Chondrocyte (in vitro differentiated cells): ENCODE measurements at regions not wholly inside any gene's neighbourhood (a gene's known extent, or its start where the extent isn't known, plus 50 kb on each side); places are given as distances from the start of the nearest gene placed in this dataset.
A peak's percentile ranks its signal among the peaks of the same experiment; 100 is the strongest.

ENCODE experiments used
- DNase-seq: peaks from one replicate; pipeline ENCODE4 v3.0.0; 2021; ENCODE audit warnings: mixed read lengths, low spot score
- H3K27ac Mint-ChIP-seq: one replicate; pipeline ENCODE4 v1.8.0; 2021; ENCODE audit warnings: mild to moderate bottlenecking, moderate library complexity, mixed read lengths; ENCODE audit not compliant: unreplicated experiment
- H3K27me3 Mint-ChIP-seq: 2 replicates; pipeline ENCODE4 v1.8.0; 2021; ENCODE audit warnings: low read depth, mixed read lengths
- H3K36me3 Mint-ChIP-seq: 2 replicates; pipeline ENCODE4 v1.8.0; 2021; ENCODE audit warnings: low read depth, mixed read lengths
- H3K4me1 Mint-ChIP-seq: 2 replicates; pipeline ENCODE4 v1.8.0; 2021; ENCODE audit warnings: low read depth, mild to moderate bottlenecking, mixed read lengths
- H3K4me3 Mint-ChIP-seq: one replicate; pipeline ENCODE4 v1.8.0; 2021; ENCODE audit warnings: mild to moderate bottlenecking, moderate library complexity, mixed read lengths; ENCODE audit not compliant: unreplicated experiment
- H3K9me3 Mint-ChIP-seq: 2 replicates; pipeline ENCODE4 v1.8.0; 2021; ENCODE audit warnings: low read depth, mixed read lengths
- TF ChIP-seq, protein P1 (sequence below): fragments of 200-600 bp; sonication (generic); IDR thresholded peaks from 2 replicates; pipeline ENCODE4 v1.5.0; 2021; ENCODE audit warnings: antibody characterized with exemption, mild to moderate bottlenecking, moderate library complexity

DNA sequence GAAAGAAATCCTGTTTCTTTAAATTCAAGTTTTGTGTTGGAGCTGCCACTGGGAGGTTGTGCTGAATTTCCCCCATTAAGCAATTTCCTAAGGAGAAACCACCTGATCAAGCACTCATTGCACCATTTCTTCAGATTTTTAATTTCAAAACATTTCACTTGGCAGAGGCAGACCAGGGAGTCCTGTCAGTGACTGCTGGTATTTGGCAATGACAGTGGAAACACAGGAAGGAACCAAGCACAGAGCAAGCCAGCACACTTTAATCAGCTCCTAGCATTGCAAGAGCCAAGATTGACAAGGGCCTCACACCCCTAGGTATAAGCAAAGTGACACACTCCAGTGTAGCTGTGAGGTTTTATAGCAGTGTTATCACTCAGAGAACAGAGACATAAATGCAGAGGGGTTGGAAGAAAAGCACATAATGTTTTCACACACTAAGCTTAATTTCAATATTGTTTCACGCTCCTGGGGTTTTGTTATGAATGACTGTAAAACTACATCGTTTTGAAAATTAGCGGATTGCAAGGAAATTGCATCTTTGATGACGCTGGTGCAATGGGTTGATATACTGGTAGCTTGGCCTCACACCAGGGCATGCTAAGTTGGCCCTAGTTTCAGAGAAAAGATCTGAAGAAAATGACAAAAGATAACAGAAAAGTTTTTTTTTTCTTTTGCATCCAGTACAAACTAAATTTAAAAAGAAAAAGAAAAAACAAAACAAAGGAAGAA is 768.4 kb downstream of the TFAP2A start:
- Mint-ChIP-seq H3K27ac (no peak overlapping the region), H3K27me3 (no peaks in the 10 kb centered on the region), H3K36me3 (no peaks in the 10 kb centered on the region), H3K4me3 (no peak overlapping the region), H3K4me1 (peaks cover 27% of the 10 kb centered on the region), H3K9me3 (no peaks in the 10 kb centered on the region)
- DNase-seq = no peak
- TF ChIP-seq, protein P1, sequence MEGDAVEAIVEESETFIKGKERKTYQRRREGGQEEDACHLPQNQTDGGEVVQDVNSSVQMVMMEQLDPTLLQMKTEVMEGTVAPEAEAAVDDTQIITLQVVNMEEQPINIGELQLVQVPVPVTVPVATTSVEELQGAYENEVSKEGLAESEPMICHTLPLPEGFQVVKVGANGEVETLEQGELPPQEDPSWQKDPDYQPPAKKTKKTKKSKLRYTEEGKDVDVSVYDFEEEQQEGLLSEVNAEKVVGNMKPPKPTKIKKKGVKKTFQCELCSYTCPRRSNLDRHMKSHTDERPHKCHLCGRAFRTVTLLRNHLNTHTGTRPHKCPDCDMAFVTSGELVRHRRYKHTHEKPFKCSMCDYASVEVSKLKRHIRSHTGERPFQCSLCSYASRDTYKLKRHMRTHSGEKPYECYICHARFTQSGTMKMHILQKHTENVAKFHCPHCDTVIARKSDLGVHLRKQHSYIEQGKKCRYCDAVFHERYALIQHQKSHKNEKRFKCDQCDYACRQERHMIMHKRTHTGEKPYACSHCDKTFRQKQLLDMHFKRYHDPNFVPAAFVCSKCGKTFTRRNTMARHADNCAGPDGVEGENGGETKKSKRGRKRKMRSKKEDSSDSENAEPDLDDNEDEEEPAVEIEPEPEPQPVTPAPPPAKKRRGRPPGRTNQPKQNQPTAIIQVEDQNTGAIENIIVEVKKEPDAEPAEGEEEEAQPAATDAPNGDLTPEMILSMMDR = no peak

DNA sequence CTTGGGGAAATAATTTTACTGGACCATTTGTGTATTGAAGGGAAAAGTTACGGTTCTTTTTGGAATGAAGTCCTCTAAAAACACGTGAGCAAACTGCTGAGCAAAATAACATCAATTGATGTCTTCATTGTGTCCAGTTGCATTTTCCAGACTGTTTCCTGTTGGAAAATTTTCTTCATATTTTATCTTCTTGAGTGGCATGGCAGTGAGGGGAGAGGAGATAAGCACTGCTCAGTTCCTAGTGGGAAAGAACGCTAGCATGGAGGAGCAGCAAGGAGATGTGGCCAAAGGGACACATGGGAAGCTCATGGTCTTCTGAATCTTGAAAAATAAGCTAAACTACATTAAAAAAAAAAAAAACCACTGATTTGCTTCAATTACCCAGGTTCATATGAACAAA is 776.0 kb downstream of the TFAP2A start:
- no peaks in the 10 kb centered on the region for H3K36me3 Mint-ChIP-seq
- H3K27ac Mint-ChIP-seq = no peak overlapping the region
- H3K4me3 Mint-ChIP-seq = no peak overlapping the region
- no peaks in the 10 kb centered on the region for H3K27me3 Mint-ChIP-seq
- DNase-seq = no peak
- TF ChIP-seq, protein P1 = no peak
- H3K4me1 Mint-ChIP-seq = no peaks in the 10 kb centered on the region
- H3K9me3 Mint-ChIP-seq = no peaks in the 10 kb centered on the region

DNA sequence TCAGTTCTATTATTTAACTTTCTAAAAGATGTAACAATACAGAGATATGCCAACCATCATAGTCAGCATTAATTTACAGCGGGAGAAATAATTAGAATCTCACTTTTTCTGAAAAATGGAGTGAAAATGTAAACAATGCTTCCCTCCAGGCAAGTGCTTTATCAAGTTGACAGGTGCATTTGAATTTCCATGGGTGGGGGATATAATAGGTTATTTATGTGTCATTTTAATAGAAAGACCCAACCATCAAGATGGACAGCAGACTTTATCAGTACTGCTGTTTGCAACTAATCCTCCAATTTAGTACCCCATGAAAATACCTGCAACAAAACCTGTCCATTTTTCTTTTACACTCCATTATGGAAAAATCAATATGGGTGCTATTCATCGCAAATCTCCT is 780.1 kb downstream of the TFAP2A start:
- H3K9me3 Mint-ChIP-seq = peaks cover 8% of the 10 kb centered on the region
- no peaks in the 10 kb centered on the region for H3K36me3 Mint-ChIP-seq
- no peak overlapping the region for H3K27ac Mint-ChIP-seq
- H3K4me1 Mint-ChIP-seq = no peaks in the 10 kb centered on the region
- H3K27me3 Mint-ChIP-seq = no peaks in the 10 kb centered on the region
- no peak for DNase-seq
- H3K4me3 Mint-ChIP-seq = no peak overlapping the region
- TF ChIP-seq, protein P1 = no peak

DNA sequence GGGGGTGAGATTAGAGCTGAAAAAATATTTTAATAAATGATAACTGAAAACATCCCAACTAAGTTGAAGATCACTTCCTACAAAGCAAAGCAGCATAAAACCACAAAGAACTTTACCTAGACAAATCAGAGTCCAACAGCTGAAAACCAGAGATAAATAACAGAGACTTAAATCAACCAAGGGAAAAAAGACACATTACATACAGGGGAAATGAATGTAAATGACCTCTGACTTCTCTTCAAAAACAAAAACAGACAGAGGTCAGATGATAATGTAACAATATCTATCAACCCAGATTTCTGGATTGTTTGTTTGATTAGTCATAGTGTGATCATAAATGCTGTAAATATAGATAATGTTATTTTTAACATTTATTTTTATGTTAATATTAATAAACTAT is 782.8 kb downstream of the TFAP2A start:
- H3K36me3 Mint-ChIP-seq = peaks cover under 1% of the 10 kb centered on the region
- H3K27ac Mint-ChIP-seq = peak overlapping the region; percentile 4
- TF ChIP-seq, protein P1 = no peak
- no peaks in the 10 kb centered on the region for H3K27me3 Mint-ChIP-seq
- no peak overlapping the region for H3K4me3 Mint-ChIP-seq
- peaks cover 15% of the 10 kb centered on the region for H3K9me3 Mint-ChIP-seq
- DNase-seq = no peak
- no peaks in the 10 kb centered on the region for H3K4me1 Mint-ChIP-seq

DNA sequence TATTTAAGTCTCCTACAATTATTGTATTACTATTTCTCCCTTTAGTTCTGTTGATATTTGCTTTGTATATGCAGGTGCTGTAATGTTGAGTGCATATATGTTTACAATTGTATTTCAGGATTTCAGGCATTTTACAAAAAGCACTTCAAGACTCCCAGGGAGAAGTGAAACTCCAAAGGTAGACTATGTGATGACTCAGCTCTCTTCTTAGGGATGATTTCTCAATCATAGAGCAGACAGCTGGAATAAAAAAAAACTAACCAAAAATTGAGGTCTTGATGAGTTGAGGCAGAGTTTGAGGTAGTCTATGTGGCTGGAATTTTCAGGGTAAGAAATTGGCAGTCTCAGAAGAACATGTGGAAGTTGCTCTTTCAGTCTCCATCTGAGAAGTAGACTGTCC is 786.1 kb downstream of the TFAP2A start:
- Mint-ChIP-seq H3K9me3 (peaks cover 37% of the 10 kb centered on the region), H3K27me3 (no peaks in the 10 kb centered on the region), H3K4me1 (no peaks in the 10 kb centered on the region), H3K27ac (no peak overlapping the region), H3K36me3 (peaks cover 3% of the 10 kb centered on the region), H3K4me3 (no peak overlapping the region)
- no peak for DNase-seq
- TF ChIP-seq, protein P1 = no peak
